T-helper 1 cell (primary cell): ENCODE measurements at regions not wholly inside any gene's neighbourhood (a gene's known extent, or its start where the extent isn't known, plus 50 kb on each side); places are given as distances from the start of the nearest gene placed in this dataset.
"Not testable (repeated sequence)": the region's sequence is repeated elsewhere in the genome, so short reads cannot be mapped to it uniquely, and the experiment has no call there.

Experiments used
- DNase-seq, 5 donors: peaks; one replicate each; pipeline ENCODE4 v3.0.0-alpha.2; 2012 to 2020

DNA sequence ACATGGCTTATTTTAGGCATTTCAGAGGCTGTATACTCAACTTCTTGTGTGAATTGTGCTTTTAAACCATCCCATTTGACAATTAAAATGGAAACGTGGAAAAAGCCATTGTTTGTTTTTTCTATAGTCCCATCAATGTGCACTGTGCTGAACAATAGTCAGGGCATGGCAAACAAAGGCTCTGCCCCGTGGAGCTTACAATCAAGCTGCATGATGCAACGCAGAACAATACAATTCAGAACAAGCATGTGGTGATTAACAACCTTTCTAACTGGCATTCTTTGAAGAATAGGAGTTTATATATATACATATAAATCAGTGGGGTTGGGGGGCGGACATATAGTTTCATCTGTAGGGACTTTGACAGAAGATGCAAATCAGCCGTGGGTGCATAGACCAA, 2125.4 kb upstream of the WWC1 start:
- DNase-seq: no peak

DNA sequence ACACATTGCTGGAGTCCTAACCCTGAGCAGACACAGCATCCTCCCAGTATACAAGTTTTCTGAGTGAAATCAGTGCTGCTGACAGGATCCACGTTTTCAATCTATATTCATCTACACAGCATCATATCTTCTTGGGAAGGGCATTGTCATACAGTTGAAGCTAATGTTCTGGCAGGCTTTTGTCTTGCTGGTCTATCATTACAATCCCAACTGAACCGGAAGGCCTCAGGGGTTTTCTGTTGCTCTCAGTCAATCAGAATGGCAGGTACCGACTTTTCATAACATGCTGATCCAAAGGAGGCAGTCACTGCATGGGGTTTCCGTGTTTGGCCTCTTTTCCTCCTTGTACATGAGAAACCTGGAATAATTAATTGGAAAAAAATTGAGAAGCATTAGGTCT, 2118.8 kb upstream of the WWC1 start:
- DNase-seq: no peak

DNA sequence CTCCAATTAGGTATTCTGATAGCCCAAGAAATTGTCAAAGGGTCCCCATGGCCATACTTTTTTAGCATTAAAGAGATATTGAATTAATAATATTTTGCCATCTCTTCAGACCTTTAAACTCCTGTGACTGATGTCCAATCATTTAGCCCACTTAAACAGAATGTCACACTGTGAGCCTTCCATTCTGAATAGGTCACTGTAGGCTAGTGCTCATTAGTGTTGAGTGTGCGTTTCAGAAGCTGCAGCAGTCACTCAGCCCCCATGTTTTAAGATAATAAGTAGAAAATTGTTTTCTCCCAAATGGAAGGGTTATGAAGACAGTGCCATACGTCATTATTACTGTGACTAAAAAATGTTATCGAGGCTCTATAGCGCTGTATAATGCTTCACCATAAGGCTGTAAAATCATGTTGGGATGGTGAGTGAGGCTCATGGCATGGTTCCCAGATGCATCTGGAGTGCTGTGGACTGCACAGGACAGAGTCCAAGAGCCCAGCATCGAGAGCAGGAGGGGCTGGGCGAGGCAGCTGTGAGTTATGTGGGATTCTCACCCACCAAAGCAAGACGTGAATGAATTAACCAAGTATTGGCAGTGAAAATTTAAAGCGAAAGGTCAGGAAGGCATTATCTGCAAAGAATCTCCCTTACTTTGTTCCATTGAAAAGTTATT, 2112.9 kb upstream of the WWC1 start:
- DNase-seq: no peak

DNA sequence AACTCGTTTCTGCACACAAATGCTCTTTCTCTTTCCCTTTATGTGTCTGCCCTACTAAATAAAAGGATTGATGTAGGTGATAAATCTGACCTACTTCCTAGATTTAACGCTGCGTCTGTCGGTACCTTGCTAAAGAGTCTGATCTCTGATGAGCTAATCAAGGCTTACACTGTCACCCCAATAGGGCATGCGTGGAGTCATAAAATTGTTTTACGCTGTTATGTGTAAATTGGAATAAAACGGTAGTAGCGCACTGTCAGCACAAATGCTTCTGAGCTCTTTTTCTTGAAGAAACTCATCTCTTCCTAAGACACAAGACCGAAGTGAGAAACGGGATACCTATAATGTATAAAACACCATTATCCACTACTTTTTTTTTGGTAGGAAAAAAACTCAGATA, 2106.3 kb upstream of the WWC1 start:
- no peak for DNase-seq

DNA sequence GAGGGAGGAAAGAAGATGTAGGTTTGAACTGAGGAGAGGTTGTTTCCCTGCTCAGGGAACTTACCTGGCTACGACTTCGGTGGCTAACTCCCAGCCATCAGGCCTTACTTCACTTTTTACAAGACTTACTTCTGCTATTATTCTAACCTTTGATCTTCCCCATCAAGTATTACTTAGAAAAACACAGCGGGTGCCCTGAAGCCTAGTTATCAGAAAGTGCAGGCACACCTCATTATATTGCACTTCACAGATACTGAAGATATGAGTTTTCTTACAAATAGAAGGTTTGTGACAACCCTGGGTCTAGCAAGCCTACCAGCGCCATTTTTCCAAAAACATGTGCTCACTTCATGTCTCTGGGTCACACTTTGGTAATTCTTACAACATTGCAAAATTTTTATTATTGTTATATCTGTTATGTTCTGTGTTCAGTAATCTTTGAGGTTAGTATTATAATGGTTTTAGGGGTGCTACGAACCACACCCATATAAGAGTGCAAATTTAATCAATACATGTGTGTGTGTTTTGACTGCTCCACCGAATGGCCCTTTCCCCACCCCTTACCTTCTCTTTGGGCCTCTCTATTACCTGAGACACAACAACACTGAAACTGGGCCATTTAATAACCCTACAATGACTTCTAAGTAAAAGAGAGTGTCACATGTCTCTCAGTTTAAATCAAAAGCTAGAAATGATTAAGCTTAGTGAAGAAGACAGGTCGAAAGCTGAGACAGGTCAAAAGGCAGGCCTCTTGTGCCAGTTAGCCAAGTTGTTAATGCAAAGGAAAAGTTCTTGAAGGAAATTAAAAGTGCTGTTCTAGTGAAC, 2102.7 kb upstream of the WWC1 start:
- no peak for DNase-seq

DNA sequence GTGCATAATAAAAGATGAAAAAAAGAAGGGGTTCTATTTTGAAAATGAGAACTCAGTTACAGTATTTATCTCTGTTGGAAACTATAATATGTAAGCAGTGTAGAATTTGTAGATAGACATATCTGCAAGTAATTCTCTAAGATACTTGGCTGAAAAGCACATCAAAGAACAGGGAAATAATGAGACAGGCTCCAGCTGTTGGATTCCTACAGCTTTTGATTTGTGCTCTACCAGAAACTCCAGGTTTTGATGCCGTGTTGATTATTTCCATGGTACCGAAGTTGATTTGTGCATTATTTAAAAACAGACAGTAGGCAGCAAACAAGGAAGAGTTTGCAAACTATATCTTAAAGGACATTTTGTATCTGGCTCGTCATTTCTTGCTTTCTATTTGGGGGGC, 2098.7 kb upstream of the WWC1 start:
- no peak for DNase-seq

DNA sequence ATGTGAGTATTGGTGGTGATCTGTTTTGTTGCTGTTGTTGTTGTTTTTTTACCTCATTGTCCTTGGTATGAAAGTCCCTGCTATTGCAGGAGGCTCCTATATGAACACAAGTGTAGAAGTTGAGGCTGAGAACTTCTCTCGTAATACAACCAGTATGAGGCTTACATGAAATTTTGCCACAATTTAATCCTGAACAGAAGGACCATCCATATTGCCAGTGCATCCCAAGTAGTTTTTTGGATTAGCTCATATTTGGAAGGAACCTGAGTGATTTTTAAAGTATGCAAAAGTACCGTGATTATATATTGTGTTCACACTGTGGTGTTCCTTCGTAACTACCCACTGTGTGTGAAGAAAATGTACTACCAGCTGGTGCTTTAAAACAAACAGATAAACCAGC, 2095.5 kb upstream of the WWC1 start:
- DNase-seq: no peak

DNA sequence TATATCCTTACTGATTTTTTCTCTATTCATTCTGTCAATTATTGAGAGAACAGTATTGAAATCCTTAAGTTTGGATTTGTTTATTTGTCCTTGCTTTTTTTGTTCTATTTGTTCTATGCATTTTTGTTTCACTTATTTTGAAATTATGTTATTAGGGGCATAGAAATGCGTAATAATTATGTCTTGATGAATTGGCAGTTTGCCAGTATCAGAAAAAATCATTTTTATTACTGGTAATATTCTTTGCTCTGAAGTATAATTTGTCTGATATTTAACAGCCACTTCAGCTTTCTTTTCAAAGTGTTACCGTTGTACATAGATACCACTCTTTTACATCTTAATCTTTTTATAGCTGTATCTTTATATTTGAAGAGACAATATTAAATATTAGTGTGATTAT, 2090.9 kb upstream of the WWC1 start:
- DNase-seq: no peak

DNA sequence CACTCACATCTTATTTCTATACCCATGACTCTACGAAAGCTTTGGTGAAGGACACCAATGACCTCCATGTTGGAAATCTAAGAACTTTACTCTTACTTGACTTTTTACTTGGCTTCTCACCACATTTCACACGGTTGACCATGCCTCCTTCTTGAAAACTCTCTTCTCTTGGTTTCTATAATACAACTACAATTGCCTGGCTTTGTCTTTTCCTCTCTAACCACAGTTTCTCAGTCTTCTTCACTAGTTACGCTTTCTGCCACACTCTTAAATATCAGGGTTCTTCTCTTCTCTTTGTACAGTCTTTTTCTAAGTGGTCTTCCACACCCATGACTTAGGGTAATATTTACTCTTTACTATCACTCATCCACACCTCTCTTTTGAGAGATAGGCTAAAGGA, 2079.8 kb upstream of the WWC1 start:
- no peak for DNase-seq

DNA sequence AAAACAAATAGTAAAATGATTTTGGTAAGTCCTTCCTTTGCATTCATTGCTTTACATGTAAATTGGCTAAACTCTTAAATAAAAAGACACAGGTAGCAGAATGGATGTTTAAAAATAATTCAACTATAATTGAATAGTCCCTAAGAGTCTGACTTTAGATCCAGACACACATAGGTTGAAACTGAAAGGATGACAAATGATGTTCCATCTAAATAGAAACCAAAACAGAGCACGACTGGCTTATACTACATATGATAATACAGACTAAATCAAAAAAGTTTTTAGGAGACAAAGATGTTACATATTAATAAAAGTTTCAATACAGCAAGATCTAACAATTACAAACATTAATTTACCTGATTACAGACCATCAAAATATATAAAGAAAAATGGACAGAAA, 2055.1 kb upstream of the WWC1 start:
- DNase-seq: no peak

DNA sequence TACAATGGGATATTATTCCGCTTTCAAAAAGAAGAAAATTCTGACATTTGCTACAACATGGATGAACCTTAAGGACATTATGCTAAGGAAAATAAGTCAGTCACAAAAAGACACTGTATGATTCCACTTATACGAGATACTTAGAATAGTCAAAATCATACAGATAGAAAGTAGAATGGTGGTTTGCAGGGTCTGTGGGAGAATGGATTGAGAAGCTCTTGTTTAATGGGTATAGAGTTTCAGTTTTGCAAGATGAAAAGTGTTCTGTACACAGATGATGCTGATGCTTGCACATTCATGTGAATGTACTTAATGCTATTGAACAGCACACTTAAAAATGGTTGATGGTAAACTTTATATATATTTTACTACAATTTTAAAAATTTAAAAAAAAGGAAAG, 2050.7 kb upstream of the WWC1 start:
- no peak for DNase-seq

DNA sequence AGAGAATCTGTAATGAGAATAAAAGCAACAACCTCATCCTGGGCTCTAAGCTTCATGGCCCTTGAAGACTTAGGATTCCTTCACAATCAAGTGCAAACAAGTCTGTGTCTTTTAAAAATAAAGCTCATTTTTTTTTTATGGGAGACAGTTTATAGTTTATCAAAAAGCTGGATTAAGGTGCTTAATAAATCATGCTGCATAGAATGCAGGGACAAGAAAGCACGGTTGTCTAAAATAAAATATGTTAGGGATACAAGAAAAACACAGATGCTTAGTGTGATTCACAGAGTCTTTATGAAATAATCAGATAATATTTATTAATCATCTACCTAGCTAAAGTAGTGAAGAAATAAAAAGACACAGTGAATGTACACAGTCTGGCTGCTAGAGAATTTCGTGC, 2045.9 kb upstream of the WWC1 start:
- no peak for DNase-seq

DNA sequence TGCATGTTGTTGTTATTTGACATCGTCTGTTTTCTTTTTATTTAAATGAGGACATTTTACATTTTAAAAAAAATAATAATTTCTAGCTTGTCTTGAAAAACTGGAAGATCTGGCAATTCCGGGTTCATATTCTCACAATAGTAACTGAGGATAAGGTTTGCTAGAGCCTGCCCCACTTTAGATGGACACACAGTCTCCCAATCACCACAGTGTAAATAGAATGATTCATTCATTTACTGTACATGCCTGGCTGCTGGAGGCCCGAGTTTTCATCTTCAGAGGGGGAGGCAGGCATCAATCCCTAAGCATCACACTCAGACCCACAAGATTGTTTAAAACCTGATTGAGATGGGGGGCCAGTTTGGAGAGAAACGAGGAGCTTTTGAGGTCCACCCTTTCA, 2039.7 kb upstream of the WWC1 start:
- DNase-seq: no peak

DNA sequence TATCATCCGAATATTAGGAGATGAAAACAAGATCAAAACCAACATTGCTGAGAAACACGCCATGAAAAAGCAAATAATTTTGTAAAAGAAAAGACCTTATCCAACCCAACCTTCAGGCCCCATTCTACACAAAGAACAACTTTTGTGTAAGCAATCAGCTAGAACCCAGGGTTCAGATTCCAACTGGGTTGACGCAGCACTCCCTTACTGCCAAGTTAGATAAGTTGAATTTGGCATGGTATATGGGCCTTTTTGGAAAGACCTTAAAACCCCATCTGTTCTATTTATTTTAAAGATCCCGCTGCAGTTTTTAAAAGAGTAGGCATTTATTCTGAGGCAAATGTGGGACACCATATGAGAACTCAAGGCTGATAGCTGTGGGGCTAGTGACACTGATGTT, 2033.8 kb upstream of the WWC1 start:
- no peak for DNase-seq

DNA sequence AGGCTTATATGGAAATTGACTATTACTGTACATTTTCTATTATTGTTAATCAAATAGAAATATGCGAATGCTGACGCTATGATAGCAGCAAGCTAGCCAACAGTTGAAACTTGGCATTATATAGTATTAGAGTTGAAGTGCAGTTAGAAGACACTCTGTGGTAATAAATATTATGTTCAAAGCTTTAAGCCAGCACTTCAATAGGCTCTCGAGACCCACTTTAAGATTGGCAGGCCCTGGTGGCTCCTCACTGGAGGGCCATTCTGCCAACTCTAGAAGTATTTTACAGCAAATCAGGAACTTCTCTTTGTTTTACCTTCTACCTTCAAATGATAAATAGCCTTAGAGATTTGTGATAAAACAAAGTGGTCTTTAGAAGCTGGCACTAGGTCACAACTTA, 2029.0 kb upstream of the WWC1 start:
- no peak for DNase-seq

DNA sequence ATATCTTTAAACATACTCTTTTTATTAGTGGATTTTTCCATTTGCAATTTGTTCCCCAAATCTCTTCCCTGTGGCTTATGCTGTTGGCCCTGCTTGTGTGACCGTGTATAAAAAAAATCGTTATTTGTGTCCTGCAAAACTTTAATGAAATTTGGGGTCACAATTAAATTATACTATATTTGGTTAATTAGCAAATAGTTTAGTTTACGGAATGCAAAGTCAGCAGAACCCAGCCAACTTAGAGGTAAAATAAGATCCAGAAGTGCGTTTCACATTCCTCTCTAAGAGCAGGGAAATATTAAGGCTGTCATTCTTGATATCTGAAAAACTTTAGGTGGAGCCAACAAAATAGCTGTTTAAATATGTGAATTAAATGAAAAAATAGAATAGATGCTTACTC, 2023.5 kb upstream of the WWC1 start:
- DNase-seq: no peak

DNA sequence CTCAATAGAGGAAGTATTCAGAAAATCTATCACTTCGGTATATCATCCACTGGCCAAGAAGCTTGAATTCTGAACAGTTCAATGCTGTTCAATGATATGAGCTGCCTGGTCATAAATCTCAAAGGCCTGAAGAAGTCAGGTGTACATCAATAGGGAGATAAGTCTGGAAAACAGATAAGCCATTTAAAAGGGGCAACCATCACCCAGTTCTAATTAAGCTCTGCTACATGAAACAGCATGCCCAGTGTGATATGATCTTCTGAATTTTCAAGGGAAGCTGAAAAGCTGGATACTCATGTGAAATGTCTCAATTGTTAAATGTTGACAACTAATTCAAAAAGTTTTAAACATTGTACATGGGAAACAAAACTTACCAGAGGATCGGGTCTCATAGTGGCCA, 2020.7 kb upstream of the WWC1 start:
- DNase-seq: no peak

DNA sequence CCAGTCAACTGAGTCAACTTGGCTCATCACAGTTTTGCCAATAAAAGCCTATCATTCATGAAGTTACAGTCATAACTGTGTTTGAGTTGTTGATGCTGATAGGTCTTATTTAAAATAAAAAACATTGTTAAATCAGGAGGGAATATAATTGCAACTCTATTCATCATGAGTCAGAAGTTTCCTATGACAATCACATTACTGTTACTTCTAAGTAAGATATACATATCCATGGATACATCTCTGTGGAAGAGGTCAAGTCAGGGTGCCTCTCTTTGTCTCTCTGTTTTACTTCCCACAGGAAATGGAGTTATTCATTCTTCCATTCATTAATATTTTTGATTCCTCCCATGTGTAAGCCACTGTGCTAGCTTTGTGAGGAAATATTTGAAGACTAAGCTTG, 2015.4 kb upstream of the WWC1 start:
- DNase-seq: no peak

DNA sequence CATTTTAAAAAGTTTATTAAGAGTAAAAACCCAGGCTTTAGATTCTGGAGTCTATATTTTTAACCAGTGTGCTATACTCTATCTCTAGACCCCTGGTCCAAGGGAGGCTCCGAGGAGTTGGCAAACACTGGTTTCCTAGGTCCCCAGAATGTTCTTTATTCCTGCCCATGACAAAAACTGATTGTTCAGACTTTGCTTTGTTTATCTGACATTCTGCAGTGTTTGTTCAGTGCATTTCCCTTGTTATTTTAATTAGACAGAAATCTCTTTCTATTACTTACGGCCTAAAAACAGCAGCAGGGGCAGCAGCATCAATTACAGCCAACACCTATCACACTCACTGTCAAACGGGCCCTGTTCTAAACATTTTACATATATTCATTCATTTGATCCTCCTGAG, 2011.6 kb upstream of the WWC1 start:
- DNase-seq: no peak

DNA sequence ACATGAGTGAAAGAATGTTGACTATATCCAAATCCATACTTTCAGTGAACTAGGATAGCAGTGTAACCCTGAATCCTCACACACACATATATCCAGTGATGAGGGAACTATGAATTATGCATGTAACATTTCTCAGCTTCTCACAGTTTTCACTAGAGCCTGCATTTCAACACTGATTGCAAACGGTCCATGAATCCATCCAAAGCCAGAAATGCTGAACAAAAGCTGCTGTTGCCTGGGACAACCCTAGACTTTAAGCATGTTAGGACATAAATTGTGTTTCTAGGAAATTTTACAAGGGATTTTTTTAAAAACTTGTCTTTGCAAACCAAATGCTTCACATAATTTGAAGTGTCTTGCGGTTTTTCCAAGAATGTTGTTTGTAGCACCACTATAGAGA, 2010.0 kb upstream of the WWC1 start:
- DNase-seq: no peak

DNA sequence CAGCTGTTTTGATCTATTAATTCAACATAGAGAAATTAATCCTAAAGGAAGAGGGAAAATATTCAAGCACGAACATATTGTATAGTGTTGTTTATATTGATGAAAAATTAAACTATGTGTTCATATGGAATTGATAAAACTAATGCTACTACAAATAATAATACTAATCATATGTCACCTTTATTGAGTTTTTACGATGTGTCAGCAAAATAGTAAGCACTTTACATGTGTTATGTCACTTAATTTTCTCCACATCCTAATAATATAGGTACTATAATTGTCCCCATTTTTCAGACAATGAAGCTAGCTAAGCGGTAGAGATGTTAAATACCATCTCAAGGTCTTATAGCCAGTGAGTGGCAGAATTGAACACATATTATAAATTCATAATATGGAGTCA, 2008.5 kb upstream of the WWC1 start:
- no peak for DNase-seq

DNA sequence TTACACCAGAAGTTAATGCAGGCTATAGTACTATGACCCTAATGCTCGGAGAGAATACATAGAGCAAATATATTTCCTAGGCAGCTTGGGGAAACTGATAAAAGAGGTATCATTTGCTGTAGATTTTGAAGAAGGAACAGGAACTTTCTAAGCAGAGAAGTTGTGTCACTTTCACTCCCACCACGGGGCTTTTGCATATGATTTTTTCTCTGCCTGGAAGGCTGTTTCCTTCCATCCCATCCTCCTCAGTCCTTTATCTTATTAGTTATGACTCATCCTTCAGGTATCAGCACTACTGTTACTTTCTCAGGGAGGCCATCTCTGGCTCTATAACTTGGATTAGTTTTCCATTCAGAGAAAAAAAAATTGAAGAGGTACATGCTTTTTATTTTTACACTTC, 2006.1 kb upstream of the WWC1 start:
- DNase-seq: no peak

DNA sequence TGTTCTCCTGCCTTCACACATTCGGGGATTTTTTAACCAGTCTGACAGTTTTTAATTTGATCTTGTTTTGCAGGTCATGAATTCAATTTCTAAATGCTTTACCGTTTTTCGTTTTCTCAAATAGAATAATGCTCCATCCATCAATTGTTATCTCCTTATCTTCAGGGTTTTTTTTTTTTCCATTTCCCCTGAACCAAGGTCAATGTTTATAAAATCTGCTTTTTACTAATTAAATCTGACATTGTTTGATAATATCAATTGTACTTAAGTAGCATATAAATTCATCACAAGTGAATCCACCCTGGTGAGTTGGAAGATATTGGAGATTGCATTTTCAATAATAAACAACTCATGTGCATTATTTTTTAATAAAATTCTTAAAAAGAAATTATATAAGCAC, 2004.6 kb upstream of the WWC1 start:
- no peak for DNase-seq

DNA sequence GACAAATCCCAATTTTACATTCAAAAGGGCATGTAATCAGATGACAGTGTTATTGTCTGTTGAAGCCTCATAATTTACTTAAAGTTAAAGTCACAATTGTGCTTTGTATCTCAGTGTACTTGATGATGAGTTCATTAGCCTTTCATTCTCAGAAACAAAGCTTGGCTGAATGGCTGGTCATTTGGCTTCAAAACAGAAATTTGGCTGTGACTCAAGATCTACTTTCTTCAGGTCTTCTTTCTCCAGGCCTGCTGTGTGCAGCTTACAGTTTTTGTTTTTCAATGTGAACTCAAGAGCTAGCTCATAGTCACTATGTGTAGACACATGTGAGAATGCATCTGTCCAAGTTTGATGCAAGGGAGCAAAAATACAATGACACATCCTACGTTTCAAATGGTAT, 2003.6 kb upstream of the WWC1 start:
- no peak for DNase-seq

DNA sequence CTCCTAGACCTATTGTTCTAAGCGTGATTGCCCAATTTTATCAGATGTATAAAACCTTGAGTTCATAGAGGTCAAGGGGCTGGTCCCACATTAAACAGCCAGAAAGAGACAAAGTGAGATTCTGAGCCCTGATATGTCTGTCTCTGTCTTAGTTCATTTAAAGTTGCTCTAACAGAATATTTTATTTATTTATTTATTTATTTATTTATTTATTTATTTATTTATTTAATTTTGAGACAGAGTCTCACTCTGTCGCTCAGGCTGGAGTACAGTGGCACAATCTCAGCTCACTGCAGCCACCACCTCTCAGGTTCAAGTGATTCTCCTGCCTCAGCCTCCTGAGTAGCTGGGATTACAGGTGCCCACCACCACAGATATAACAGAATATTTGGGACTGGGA, 1999.6 kb upstream of the WWC1 start:
- DNase-seq: not testable (repeated sequence)
